Retinal pigment epithelial cell (primary cell): ENCODE measurements at regions not wholly inside any gene's neighbourhood (a gene's known extent, or its start where the extent isn't known, plus 50 kb on each side); places are given as distances from the start of the nearest gene placed in this dataset.

Source experiments
- DNase-seq: peaks from one replicate; pipeline ENCODE4 v3.0.0-alpha.2; 2010; ENCODE audit warnings: low read depth
- H3K4me3 ChIP-seq: 2 replicates; pipeline ENCODE4 v1.5.1; 2011; ENCODE audit warnings: mild to moderate bottlenecking, low read length, control low read depth, moderate library complexity
- CTCF ChIP-seq: conservative IDR thresholded peaks from 2 replicates; pipeline ENCODE4 v1.5.1; 2011; ENCODE audit warnings: low read depth, low read length, control low read depth, inconsistent platforms

GRCh38 chr17:33987162-33987561 is 267.9 kb upstream of the CCL2 start:
- no peak for TF ChIP-seq CTCF
- DNase-seq, result no peak
- H3K4me3 ChIP-seq, result no peak overlapping the region

DNA sequence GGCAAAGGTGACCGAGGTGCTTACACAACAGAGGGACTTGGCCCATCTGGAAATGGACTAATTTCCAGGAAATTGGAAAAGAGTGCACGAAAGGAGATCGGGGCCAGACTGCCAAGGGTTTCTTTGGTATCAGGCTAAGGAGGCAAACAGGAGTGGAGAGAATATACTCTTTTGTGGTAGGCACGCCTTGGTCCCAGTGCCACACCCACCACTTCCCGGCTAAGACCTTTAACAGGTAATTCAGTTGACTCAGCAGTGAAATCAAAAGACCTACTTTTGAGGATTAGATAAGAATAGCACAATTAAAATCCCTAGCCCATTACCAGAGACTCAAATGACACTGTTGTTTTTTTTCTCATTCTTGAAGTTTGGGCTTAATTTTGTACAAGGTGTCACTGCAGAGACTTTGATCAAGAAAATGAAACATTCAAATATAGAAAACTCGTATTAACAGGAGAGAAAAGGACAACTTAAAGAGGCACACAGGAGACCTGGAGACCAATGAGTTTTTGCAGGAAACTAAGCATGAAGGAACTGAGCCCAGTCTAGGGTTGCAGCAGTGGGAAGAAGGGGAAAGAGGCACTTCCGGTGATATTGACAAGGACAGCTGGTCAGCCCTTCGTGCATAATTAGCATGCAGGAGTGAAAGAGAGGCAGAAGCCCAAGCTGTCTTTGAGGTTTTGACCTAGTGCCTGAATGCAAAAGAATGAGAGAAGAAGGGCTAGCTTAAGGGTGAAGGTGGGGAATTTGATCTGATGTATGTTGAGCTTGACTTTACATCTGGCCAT is 265.5 kb upstream of the CCL2 start:
- TF ChIP-seq CTCF, result no peak
- no peak for DNase-seq
- H3K4me3 ChIP-seq, result no peak overlapping the region

GRCh38 chr17:33990943-33991706 is 264.0 kb upstream of the CCL2 start:
- H3K4me3 ChIP-seq, result no peak overlapping the region
- TF ChIP-seq CTCF, result no peak
- DNase-seq, result no peak

- DNase-seq, result no peak
- TF ChIP-seq CTCF, result no peak
- no peak overlapping the region for H3K4me3 ChIP-seq
These were observed 263.0 kb upstream of the CCL2 start for GRCh38 chr17:33992113-33992512.

GRCh38 chr17:34000639-34001038 is 254.4 kb upstream of the CCL2 start:
- no peak overlapping the region for H3K4me3 ChIP-seq
- DNase-seq, result no peak
- TF ChIP-seq CTCF, result no peak

DNA sequence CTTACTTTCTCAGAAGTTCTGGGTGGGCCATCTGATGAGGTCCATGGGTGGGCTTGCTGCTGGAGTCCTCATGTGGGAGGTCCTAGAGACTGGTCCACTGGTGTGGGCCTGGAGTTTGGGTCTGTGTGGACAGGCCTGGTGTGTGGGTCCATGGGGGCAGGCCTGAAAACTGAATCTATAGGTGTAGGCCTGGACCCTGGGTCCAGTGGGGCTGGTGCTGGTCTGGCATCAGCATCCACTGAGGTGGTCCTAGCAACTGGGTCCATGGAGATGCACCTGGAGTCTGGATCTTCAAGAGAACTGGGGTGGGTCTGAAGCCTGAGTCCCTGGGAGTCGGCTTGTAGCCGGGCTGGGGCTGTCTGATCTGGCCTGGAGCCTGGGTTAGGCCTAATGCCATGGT is 253.8 kb upstream of the CCL2 start:
- H3K4me3 ChIP-seq, result no peak overlapping the region
- DNase-seq, result no peak
- no peak for TF ChIP-seq CTCF

DNA sequence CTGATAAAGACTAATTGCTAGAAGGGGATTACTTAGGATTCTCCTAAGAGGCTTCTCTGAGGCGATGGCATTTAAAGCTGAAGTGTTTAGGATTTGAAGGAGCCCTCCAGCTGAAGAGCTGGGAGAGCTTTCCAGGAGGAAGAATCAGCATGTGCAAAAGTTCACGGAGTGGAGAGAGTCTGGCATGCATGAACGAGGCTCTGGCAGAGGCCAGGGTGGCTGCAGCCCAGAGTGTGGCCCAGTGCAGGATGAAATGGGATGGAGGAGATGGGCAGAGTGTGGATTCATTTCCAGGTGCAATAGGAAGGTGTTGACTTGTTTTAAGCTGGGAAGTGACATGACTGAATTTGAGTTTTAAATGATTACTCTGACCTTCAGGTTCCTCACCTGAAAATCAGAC is 249.0 kb upstream of the CCL2 start:
- TF ChIP-seq CTCF, result no peak
- no peak overlapping the region for H3K4me3 ChIP-seq
- no peak for DNase-seq
